PC-3 (cell line): ENCODE measurements at regions not wholly inside any gene's neighbourhood (a gene's known extent, or its start where the extent isn't known, plus 50 kb on each side); places are given as distances from the start of the nearest gene placed in this dataset.

Experiments used
- ATAC-seq: fragments of 200-7000 bp; cut with Tn5 transposase; 2 replicates; pipeline ENCODE4 v1.9.1; 2020; ENCODE audit warnings: mild to moderate bottlenecking, moderate library complexity
- BruUV-seq: library from RNA; stranded (reverse); fragments of 400-500 nt; replicated peaks from 2 replicates; lab custom pipeline; 2021; lab: Mats Ljungman, UMichigan
- CTCF ChIA-PET: fragments of 300-600 bp; sonication (Branson Sonifier 250); formaldehyde crosslinking; loops from one replicate; lab custom pipeline; 2022; ENCODE audit warnings: antibody characterized with exemption; lab: Charles Lee
- POLR2A ChIA-PET: fragments of 300-600 bp; sonication (Branson Sonifier 250); formaldehyde crosslinking; loops from one replicate; lab custom pipeline; 2022; ENCODE audit warnings: antibody characterized with exemption; ENCODE audit not compliant: unreplicated experiment; lab: Charles Lee
- DNase-seq: peaks from one replicate; pipeline ENCODE4 v3.0.0-alpha.2; 2015
- H2AFZ ChIP-seq: fragments of 300-600 bp; sonication (generic); 2 replicates; pipeline ENCODE4 v1.6.0; 2016; ENCODE audit warnings: antibody characterized with exemption, low read length
- H3F3A ChIP-seq: fragments of 300-600 bp; sonication (generic); one replicate; pipeline ENCODE4 v1.6.0; 2017; ENCODE audit warnings: antibody characterized with exemption, low read length, control low read depth, mild to moderate bottlenecking; ENCODE audit not compliant: unreplicated experiment
- H3K27ac ChIP-seq: fragments of 300-600 bp; sonication (generic); 2 replicates; pipeline ENCODE4 v1.5.1; 2016; ENCODE audit warnings: mild to moderate bottlenecking, low read length
- H3K27me3 ChIP-seq: fragments of 300-600 bp; sonication (generic); 2 replicates; pipeline ENCODE4 v1.6.1; 2016; ENCODE audit warnings: low read length, mixed read lengths
- H3K36me3 ChIP-seq: fragments of 300-600 bp; sonication (generic); 2 replicates; pipeline ENCODE4 v1.6.1; 2016; ENCODE audit warnings: low read depth, mixed run types, low read length, mixed read lengths
- H3K4me1 ChIP-seq: fragments of 300-600 bp; sonication (generic); 2 replicates; pipeline ENCODE4 v1.5.1; 2016; ENCODE audit warnings: low read length; ENCODE audit not compliant: insufficient read depth
- H3K4me2 ChIP-seq: fragments of 300-600 bp; sonication (generic); 2 replicates; pipeline ENCODE4 v1.6.0; 2016; ENCODE audit warnings: low read length
- H3K4me3 ChIP-seq: fragments of 300-600 bp; sonication (generic); 2 replicates; pipeline ENCODE4 v1.5.1; 2016; ENCODE audit warnings: mild to moderate bottlenecking, low read length, mixed read lengths
- H3K79me2 ChIP-seq: fragments of 300-600 bp; sonication (generic); 2 replicates; pipeline ENCODE4 v1.6.1; 2017; ENCODE audit warnings: low read length, mixed read lengths
- H3K9ac ChIP-seq: fragments of 300-600 bp; sonication (generic); 2 replicates; pipeline ENCODE4 v1.6.0; 2016; ENCODE audit warnings: mild to moderate bottlenecking, low read length
- H3K9me2 ChIP-seq: fragments of 300-600 bp; sonication (generic); replicated peaks from 2 replicates; pipeline ENCODE4 v1.6.1; 2016; ENCODE audit warnings: mixed run types, low read length, mixed read lengths
- H3K9me3 ChIP-seq: fragments of 300-600 bp; sonication (generic); 2 replicates; pipeline ENCODE4 v1.6.1; 2016; ENCODE audit warnings: low read length, mixed read lengths
- H4K20me1 ChIP-seq: fragments of 300-600 bp; sonication (generic); 2 replicates; pipeline ENCODE4 v1.6.1; 2016; ENCODE audit warnings: low read length, mixed read lengths
- EZH2 ChIP-seq: fragments of 300-600 bp; sonication (generic); IDR thresholded peaks from one replicate; pipeline ENCODE4 v1.6.1; 2017; ENCODE audit warnings: antibody characterized with exemption, mild to moderate bottlenecking, low read length; ENCODE audit not compliant: unreplicated experiment
- EZH2phosphoT487 ChIP-seq: fragments of 300-600 bp; sonication (generic); IDR thresholded peaks from 2 replicates; pipeline ENCODE4 v1.6.1; 2018; ENCODE audit warnings: mild to moderate bottlenecking, antibody characterized with exemption, low read length, borderline replicate concordance
- intact Hi-C: fragments of 100-400 bp; cut with micrococcal nuclease; formaldehyde crosslinking; loops from 2 replicates; pipeline ENCODE4 v1.9.0; 2023
- TF ChIP-seq, protein P1 (sequence below): fragments of 300-600 bp; sonication (generic); conservative IDR thresholded peaks from 2 replicates; pipeline ENCODE4 v1.5.1; 2017; ENCODE audit warnings: antibody characterized with exemption, low read depth, mild to moderate bottlenecking, low read length

DNA sequence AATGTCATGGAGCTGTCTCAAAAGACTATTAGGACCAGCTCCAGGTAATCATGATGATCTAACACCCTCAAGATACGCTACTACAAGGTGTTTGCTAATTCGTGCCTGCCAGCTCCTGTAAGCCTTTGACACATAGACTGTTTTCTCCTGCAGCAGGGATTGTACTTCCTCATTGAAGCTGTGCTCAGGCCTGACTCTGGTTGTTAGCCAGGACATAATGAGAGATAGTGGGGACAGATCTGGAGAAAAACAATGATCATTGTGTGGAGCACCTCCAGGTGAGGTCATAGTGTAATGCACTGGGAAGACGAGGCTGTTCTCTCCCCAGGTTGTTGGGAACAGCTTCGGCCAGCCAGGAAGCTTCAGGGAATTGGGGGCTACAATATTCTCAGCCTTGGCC is 94.6 kb downstream of the SETD4 start:
- no peak for DNase-seq
- H3K79me2 ChIP-seq, result no peaks in the 10 kb centered on the region
- no peak overlapping the region for H2AFZ ChIP-seq
- ATAC-seq, result no peak
- H3K9me3 ChIP-seq, result no peaks in the 10 kb centered on the region
- no peaks in the 10 kb centered on the region for H3K9me2 ChIP-seq
- no peak overlapping the region for H3K4me3 ChIP-seq
- POLR2A ChIA-PET, result interaction anchor here (0.6 kb wide), 1 partner anchor 10 kb away, joined by 3 read pairs; no protein-coding TSS in a partner anchor
- no peaks in the 10 kb centered on the region for H3F3A ChIP-seq
- no peak overlapping the region for H3K9ac ChIP-seq
- no TSS peak for BruUV-seq
- TF ChIP-seq EZH2 (no peak), EZH2phosphoT487 (no peak)
- TF ChIP-seq, protein P1, sequence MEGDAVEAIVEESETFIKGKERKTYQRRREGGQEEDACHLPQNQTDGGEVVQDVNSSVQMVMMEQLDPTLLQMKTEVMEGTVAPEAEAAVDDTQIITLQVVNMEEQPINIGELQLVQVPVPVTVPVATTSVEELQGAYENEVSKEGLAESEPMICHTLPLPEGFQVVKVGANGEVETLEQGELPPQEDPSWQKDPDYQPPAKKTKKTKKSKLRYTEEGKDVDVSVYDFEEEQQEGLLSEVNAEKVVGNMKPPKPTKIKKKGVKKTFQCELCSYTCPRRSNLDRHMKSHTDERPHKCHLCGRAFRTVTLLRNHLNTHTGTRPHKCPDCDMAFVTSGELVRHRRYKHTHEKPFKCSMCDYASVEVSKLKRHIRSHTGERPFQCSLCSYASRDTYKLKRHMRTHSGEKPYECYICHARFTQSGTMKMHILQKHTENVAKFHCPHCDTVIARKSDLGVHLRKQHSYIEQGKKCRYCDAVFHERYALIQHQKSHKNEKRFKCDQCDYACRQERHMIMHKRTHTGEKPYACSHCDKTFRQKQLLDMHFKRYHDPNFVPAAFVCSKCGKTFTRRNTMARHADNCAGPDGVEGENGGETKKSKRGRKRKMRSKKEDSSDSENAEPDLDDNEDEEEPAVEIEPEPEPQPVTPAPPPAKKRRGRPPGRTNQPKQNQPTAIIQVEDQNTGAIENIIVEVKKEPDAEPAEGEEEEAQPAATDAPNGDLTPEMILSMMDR, result no peak
- H3K4me1 ChIP-seq, result no peaks in the 10 kb centered on the region
- H3K27ac ChIP-seq, result no peak overlapping the region
- CTCF ChIA-PET, result no interaction called here
- no peaks in the 10 kb centered on the region for H3K27me3 ChIP-seq
- no peak overlapping the region for H3K4me2 ChIP-seq
- no peaks in the 10 kb centered on the region for H3K36me3 ChIP-seq
- intact Hi-C loops, result no loop called here
- H4K20me1 ChIP-seq, result no peaks in the 10 kb centered on the region

DNA sequence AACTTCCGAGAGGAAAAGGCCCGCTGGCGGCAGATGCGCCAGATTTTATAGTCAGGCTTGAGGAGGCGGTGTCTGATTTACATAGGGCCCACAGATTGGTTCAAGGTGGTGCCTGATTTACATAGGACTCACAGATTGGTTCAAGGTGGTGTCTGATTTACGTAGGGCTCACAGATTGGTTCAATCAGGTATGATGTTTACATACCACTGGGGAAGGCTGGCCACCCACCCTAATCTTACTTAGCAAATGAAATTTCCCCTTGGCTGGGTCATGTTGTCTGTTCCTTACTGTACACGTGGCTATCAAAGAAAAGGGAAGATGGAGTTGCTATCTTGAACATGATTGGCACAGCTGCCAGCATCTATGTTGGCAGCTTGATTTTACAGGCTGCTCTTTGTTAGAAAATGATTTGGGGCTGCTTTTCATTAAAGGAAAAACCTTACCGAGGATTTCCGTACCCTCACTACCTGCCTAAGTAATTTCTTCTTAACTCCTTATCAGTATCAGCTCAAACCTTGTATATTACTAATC is 96.3 kb downstream of the SETD4 start:
- Histone ChIP-seq H3K9me2 (no peaks in the 10 kb centered on the region), H3K36me3 (no peaks in the 10 kb centered on the region), H3K27ac (no peak overlapping the region), H3K9me3 (no peaks in the 10 kb centered on the region), H3K9ac (no peak overlapping the region), H4K20me1 (no peaks in the 10 kb centered on the region), H3K79me2 (no peaks in the 10 kb centered on the region), H3K27me3 (no peaks in the 10 kb centered on the region), H2AFZ (no peak overlapping the region), H3F3A (no peaks in the 10 kb centered on the region), H3K4me3 (no peak overlapping the region), H3K4me1 (no peaks in the 10 kb centered on the region), H3K4me2 (no peak overlapping the region)
- intact Hi-C loops, result no loop called here
- ChIA-PET CTCF (no interaction called here), POLR2A (no interaction called here)
- DNase-seq, result no peak
- no TSS peak for BruUV-seq
- TF ChIP-seq EZH2 (no peak), EZH2phosphoT487 (no peak)
- ATAC-seq, result no peak

DNA sequence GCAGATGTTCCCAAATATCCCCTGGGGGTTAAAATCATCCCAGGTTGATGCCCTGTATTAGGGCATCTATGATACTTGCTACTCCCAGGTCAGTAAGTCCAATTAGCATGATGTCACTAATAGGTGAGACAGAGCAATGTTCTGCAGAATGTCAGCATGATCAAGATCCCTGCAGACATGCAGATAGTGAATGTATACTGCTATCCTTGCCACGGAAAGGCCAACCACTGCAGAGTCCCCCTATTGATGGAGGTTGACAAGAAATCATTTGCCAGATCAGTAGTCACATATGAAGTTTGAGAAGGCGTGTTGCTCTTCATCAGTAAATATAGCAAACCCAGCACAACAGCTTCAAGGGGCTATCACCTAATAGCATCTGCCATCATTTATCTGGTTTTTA is 97.4 kb downstream of the SETD4 start:
- POLR2A ChIA-PET, result no interaction called here
- no peaks in the 10 kb centered on the region for H3K9me3 ChIP-seq
- no peaks in the 10 kb centered on the region for H3K27me3 ChIP-seq
- H3F3A ChIP-seq, result no peaks in the 10 kb centered on the region
- intact Hi-C loops, result no loop called here
- no peak overlapping the region for H2AFZ ChIP-seq
- H3K4me2 ChIP-seq, result no peak overlapping the region
- no peaks in the 10 kb centered on the region for H3K4me1 ChIP-seq
- no peak for TF ChIP-seq EZH2phosphoT487
- TF ChIP-seq, protein P1, result no peak
- no peak for TF ChIP-seq EZH2
- BruUV-seq, result no TSS peak
- no peak for ATAC-seq
- no peaks in the 10 kb centered on the region for H3K79me2 ChIP-seq
- H4K20me1 ChIP-seq, result no peaks in the 10 kb centered on the region
- no peak for DNase-seq
- no peaks in the 10 kb centered on the region for H3K36me3 ChIP-seq
- no peak overlapping the region for H3K4me3 ChIP-seq
- no peak overlapping the region for H3K27ac ChIP-seq
- H3K9ac ChIP-seq, result no peak overlapping the region
- CTCF ChIA-PET, result no interaction called here
- H3K9me2 ChIP-seq, result no peaks in the 10 kb centered on the region
